Parathyroid adenoma (tissue), 2 donors: ENCODE measurements at regions not wholly inside any gene's neighbourhood (a gene's known extent, or its start where the extent isn't known, plus 50 kb on each side); places are given as distances from the start of the nearest gene placed in this dataset.

Experiments
- H2AFZ ChIP-seq: fragments of 300-600 bp; sonication (generic); one replicate; pipeline ENCODE4 v1.7.0; 2017; ENCODE audit warnings: antibody characterized with exemption, mild to moderate bottlenecking
- H3K27ac ChIP-seq: fragments of 300-600 bp; sonication (generic); one replicate; pipeline ENCODE4 v1.7.0; 2017
- H3K27me3 ChIP-seq: fragments of 300-600 bp; sonication (generic); one replicate; pipeline ENCODE4 v1.7.0; 2017; ENCODE audit warnings: low read length; ENCODE audit not compliant: control insufficient read depth, insufficient read depth
- H3K36me3 ChIP-seq: fragments of 300-600 bp; sonication (generic); one replicate; pipeline ENCODE4 v1.7.0; 2017; ENCODE audit warnings: low read length; ENCODE audit not compliant: control insufficient read depth, insufficient read depth
- H3K4me1 ChIP-seq: fragments of 300-600 bp; sonication (generic); one replicate; pipeline ENCODE4 v1.7.0; 2017; ENCODE audit warnings: control low read depth
- H3K4me2 ChIP-seq: fragments of 300-600 bp; sonication (generic); one replicate; pipeline ENCODE4 v1.7.0; 2017; ENCODE audit warnings: low read length
- H3K4me3 ChIP-seq: fragments of 300-600 bp; sonication (generic); one replicate; pipeline ENCODE4 v1.7.0; 2017; ENCODE audit warnings: low read depth, low read length
- H3K79me2 ChIP-seq: fragments of 300-600 bp; sonication (generic); one replicate; pipeline ENCODE4 v1.7.0; 2017; ENCODE audit warnings: control low read depth
- H3K9ac ChIP-seq: fragments of 300-600 bp; sonication (generic); one replicate; pipeline ENCODE4 v1.7.0; 2017; ENCODE audit warnings: mild to moderate bottlenecking
- H3K9me3 ChIP-seq: fragments of 300-600 bp; sonication (generic); one replicate; pipeline ENCODE4 v1.7.0; 2017; ENCODE audit warnings: low read length; ENCODE audit not compliant: control insufficient read depth
- CTCF ChIP-seq: fragments of 300-600 bp; sonication (generic); IDR thresholded peaks from one replicate; pipeline ENCODE4 v1.7.0; 2017; ENCODE audit warnings: antibody characterized with exemption, mild to moderate bottlenecking
- donor health status: primary hyperparathyroidism.

DNA sequence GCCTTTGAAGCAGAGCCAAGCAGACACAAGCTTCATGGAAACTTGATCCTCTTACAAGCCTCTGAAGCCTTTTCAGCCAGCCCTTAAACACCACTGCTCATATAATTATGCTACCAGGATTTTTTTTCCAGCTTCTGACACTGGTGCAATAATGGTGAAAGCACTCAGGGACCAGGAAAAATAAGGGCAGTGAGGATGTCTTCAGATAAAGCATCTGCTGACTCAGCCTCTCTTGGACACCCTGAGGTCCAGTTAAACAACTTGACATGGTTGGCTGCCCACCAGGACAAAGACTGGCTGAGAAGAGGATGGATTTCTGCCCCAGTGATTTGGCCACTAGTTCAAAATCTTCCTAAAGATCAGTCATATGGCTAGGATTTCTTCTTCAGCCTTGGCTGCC lies 124.2 kb upstream of the N4BP1 start:
- peaks cover 17% of the 10 kb centered on the region for H3K4me1 ChIP-seq
- TF ChIP-seq CTCF: no peak
- H3K4me2 ChIP-seq: no peak overlapping the region
- H3K9ac ChIP-seq: no peak overlapping the region
- no peaks in the 10 kb centered on the region for H3K36me3 ChIP-seq
- H3K9me3 ChIP-seq: no peaks in the 10 kb centered on the region
- no peaks in the 10 kb centered on the region for H3K27me3 ChIP-seq
- no peaks in the 10 kb centered on the region for H3K79me2 ChIP-seq
- peak overlapping the region; percentile 73 for H3K27ac ChIP-seq
- peak overlapping the region; percentile 5 for H2AFZ ChIP-seq
- no peak overlapping the region for H3K4me3 ChIP-seq

DNA sequence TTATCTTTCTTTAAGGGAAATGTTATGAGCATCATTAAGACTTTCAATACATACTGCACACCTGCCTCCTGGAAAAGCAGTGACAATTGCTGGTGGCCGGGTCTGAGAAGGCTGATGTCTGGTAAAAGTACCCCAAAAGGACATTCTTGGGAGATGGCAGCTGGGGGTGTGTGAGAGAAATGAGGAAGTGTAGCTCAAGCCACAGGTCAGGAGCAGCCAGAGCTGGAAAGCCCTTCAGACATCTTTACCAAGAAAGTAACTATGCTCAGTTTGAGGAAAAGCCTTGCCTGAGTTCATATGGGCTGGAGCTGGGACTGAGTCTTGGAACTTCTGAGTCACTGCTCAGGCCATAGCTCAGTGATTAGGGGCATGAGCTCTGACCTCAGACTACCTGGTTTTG lies 94.7 kb upstream of the N4BP1 start:
- H3K4me1 ChIP-seq: no peaks in the 10 kb centered on the region
- H3K27ac ChIP-seq: no peak overlapping the region
- no peak overlapping the region for H3K4me2 ChIP-seq
- H3K4me3 ChIP-seq: no peak overlapping the region
- no peaks in the 10 kb centered on the region for H3K79me2 ChIP-seq
- no peaks in the 10 kb centered on the region for H3K9me3 ChIP-seq
- H3K36me3 ChIP-seq: no peaks in the 10 kb centered on the region
- H3K9ac ChIP-seq: no peak overlapping the region
- H3K27me3 ChIP-seq: no peaks in the 10 kb centered on the region
- no peak for TF ChIP-seq CTCF
- H2AFZ ChIP-seq: no peak overlapping the region

- H3K4me3 ChIP-seq: no peak overlapping the region
- no peaks in the 10 kb centered on the region for H3K79me2 ChIP-seq
- no peaks in the 10 kb centered on the region for H3K36me3 ChIP-seq
- no peak overlapping the region for H3K27ac ChIP-seq
- no peaks in the 10 kb centered on the region for H3K4me1 ChIP-seq
- peak; percentile 91 for TF ChIP-seq CTCF
- no peaks in the 10 kb centered on the region for H3K9me3 ChIP-seq
- no peak overlapping the region for H3K4me2 ChIP-seq
- H3K9ac ChIP-seq: no peak overlapping the region
- H2AFZ ChIP-seq: no peak overlapping the region
- H3K27me3 ChIP-seq: no peaks in the 10 kb centered on the region
Observed at GRCh38 chr16:48687421-48688038, 77.5 kb upstream of the N4BP1 start.

DNA sequence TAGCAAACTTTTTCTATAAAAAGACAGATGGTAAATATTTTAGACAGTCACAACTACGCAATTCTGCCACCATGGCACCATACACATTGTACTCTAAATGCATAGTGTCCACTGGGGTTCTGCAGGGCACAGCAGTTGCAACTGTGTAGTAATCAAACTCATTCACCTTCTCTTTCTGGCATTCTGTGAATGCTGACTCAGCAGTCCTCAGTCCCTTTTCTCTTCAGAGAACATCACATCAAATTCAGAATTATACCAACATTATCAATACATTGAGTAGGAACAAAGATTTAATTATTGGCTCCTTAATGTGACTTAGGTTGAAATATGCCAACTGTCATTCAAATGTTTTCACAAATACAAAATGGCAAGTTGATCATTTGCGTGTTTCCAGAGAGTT lies 74.2 kb upstream of the N4BP1 start:
- Histone ChIP-seq H3K27ac (no peak overlapping the region), H3K27me3 (no peaks in the 10 kb centered on the region), H3K4me1 (no peaks in the 10 kb centered on the region), H3K9me3 (no peaks in the 10 kb centered on the region), H3K79me2 (no peaks in the 10 kb centered on the region), H3K36me3 (no peaks in the 10 kb centered on the region), H3K4me3 (no peak overlapping the region), H3K9ac (no peak overlapping the region), H2AFZ (no peak overlapping the region), H3K4me2 (no peak overlapping the region)
- TF ChIP-seq CTCF: no peak

- Histone ChIP-seq H3K79me2 (no peaks in the 10 kb centered on the region), H3K27me3 (no peaks in the 10 kb centered on the region), H3K9me3 (no peaks in the 10 kb centered on the region), H3K36me3 (no peaks in the 10 kb centered on the region), H2AFZ (no peak overlapping the region), H3K4me1 (no peaks in the 10 kb centered on the region), H3K4me2 (no peak overlapping the region), H3K27ac (no peak overlapping the region), H3K9ac (no peak overlapping the region), H3K4me3 (no peak overlapping the region)
- TF ChIP-seq CTCF: no peak
Observed at GRCh38 chr16:48682971-48683370, 73.0 kb upstream of the N4BP1 start.
